NCI-H510A treated with DMSO at 0.1 percent for 48 hours (cell line): ENCODE measurements at regions not wholly inside any gene's neighbourhood (a gene's known extent, or its start where the extent isn't known, plus 50 kb on each side); places are given as distances from the start of the nearest gene placed in this dataset.
A peak's percentile ranks its signal among the peaks of the same experiment; 100 is the strongest.

Experiments
- DNase-seq: peaks from one replicate; lab custom pipeline; 2025; lab: John Stamatoyannopoulos, UW

- DNase-seq: no peak
Measured at GRCh38 chr10:113967126-113967525, 76.5 kb upstream of the ADRB1 start.

- DNase-seq: no peak
Measured at GRCh38 chr10:113970641-113971040, 73.0 kb upstream of the ADRB1 start.

- no peak for DNase-seq
Measured at GRCh38 chr10:113971349-113971973, 72.2 kb upstream of the ADRB1 start.

GRCh38 chr10:113977174-113977573 lies 66.5 kb upstream of the ADRB1 start:
- no peak for DNase-seq

GRCh38 chr10:113978802-113979201 lies 64.9 kb upstream of the ADRB1 start:
- no peak for DNase-seq

- no peak for DNase-seq
Measured at GRCh38 chr10:113979409-113979808, 64.3 kb upstream of the ADRB1 start.

GRCh38 chr10:113980408-113981087 lies 63.1 kb upstream of the ADRB1 start:
- DNase-seq: peak; percentile 5

GRCh38 chr10:113982296-113982695 lies 61.4 kb upstream of the ADRB1 start:
- DNase-seq: no peak

GRCh38 chr10:113982769-113983168 lies 60.9 kb upstream of the ADRB1 start:
- DNase-seq: peak; percentile 62

- no peak for DNase-seq
Measured at GRCh38 chr10:113983552-113983951, 60.1 kb upstream of the ADRB1 start.

GRCh38 chr10:113985297-113985844 lies 58.3 kb upstream of the ADRB1 start:
- DNase-seq: no peak

- DNase-seq: no peak
Measured at GRCh38 chr10:113986316-113986715, 57.4 kb upstream of the ADRB1 start.

- DNase-seq: no peak
Measured at GRCh38 chr10:113987156-113987555, 56.5 kb upstream of the ADRB1 start.

GRCh38 chr10:113987805-113988204 lies 55.9 kb upstream of the ADRB1 start:
- no peak for DNase-seq

- no peak for DNase-seq
Measured at GRCh38 chr10:113988535-113988934, 55.1 kb upstream of the ADRB1 start.

GRCh38 chr10:113991091-113991860 lies 52.4 kb upstream of the ADRB1 start:
- no peak for DNase-seq

GRCh38 chr10:113992471-113993011 lies 51.1 kb upstream of the ADRB1 start:
- no peak for DNase-seq

- DNase-seq: no peak
Measured at GRCh38 chr10:113993489-113993991, 50.1 kb upstream of the ADRB1 start.
